Stimulated activated CD8-positive, alpha-beta memory T cell treated with anti-CD3 and anti-CD28 coated beads, Interleukin-4, amount 100 ng/mL, for 4 hours (primary cell): ENCODE measurements at regions not wholly inside any gene's neighbourhood (a gene's known extent, or its start where the extent isn't known, plus 50 kb on each side); places are given as distances from the start of the nearest gene placed in this dataset.
"Not testable (repeated sequence)": the region's sequence is repeated elsewhere in the genome, so short reads cannot be mapped to it uniquely, and the experiment has no call there.

Experiments used
- DNase-seq, 2 donors: peaks; one replicate each; pipeline ENCODE4 v3.0.0-alpha.2; 2020; ENCODE audit warnings: low read depth in 2 of 2, low spot score in 1 of 2

GRCh38 chr6:4274382-4275082, 139.2 kb upstream of the ECI2 start:
- no peak for DNase-seq

GRCh38 chr6:4272996-4273395, 137.6 kb upstream of the ECI2 start:
- no peak for DNase-seq

- no peak for DNase-seq
Observed at GRCh38 chr6:4271761-4272470, 136.5 kb upstream of the ECI2 start.

DNA sequence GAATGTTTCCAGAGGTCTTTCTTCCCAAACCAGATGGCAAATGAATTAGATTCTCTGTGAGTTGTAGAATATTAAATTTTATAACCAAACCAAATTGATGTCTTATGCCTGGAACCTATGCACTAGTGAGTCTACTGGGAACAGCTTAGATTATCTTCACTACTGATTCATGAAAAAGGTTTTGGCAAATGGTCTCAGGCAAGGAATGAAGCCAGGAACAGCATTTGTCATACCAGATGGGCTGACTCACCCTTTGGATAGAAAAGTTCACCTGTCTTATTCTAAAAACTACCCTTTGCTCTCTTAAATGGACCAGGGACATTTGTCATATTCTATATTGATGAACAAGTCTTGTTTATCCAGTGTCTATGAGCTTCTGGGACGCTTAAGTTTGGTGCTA, 135.4 kb upstream of the ECI2 start:
- no peak for DNase-seq

GRCh38 chr6:4270001-4270400, 134.6 kb upstream of the ECI2 start:
- DNase-seq: no peak

DNA sequence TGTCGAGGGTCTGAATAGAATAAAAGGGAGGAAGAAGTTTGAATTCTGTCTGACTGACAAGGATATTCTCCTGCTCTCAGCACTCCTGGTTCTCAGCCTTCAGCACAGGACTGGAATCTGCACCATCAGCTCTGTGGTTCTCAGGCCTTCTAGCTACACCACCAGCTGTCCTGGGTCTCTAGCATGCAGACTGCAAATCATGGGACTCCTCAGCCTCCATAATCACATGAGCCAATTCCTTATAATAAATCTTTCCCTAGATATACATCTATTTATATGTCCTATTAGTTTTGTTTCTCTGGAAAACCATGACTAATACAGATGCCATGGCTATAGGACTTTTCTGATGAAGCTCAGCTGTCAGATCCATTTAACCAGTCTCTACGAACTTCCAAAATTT, 132.8 kb upstream of the ECI2 start:
- DNase-seq: no peak

- no peak for DNase-seq
Observed at GRCh38 chr6:4265740-4266139, 130.4 kb upstream of the ECI2 start.

- no peak for DNase-seq
Observed at GRCh38 chr6:4264601-4265000, 129.2 kb upstream of the ECI2 start.

DNA sequence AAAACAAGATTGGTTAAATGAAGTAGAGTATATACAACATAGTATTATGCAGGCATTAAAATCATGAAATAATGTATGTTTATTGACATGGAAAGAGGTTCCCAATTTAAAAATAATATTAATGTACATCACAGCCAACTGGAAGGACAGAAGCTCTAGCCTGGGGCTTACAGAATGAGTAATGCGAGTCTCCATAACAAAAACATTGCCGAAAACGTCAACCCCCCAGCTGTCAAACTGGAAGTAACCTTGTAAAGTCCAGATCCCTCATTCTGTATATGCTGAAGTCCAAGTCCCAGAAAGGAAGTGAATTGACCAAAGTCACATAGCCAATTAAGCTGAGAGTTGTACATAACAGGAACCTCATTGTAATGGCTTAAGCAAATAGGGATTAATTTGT, 128.7 kb upstream of the ECI2 start:
- no peak for DNase-seq

GRCh38 chr6:4262526-4262925, 127.2 kb upstream of the ECI2 start:
- DNase-seq: no peak

GRCh38 chr6:4259391-4259790, 124.0 kb upstream of the ECI2 start:
- no peak for DNase-seq

DNA sequence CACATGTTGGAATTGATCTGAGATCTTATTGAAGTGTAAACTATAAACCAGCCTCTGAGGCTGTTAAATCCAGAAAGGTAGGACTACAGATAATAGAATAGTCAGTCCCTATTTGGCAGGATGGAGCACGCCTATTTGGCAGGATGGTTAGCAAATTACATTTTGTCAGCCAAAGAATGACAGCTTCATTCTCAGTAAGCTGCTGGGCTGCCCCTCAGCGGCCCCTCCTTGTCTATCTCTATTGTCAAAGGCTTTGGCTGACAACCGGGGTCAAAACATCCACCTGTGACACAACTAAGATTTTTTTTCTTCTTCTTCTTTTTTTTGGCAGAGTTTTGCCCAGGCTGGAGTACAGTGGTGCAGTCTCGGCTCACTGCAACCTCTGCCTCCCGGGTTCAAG, 123.4 kb upstream of the ECI2 start:
- no peak for DNase-seq

- no peak for DNase-seq
Observed at GRCh38 chr6:4256969-4257368, 121.6 kb upstream of the ECI2 start.

- DNase-seq: no peak
Observed at GRCh38 chr6:4253604-4254231, 118.3 kb upstream of the ECI2 start.

- DNase-seq: not testable (repeated sequence)
Observed at GRCh38 chr6:4252445-4252844, 117.1 kb upstream of the ECI2 start.

GRCh38 chr6:4250645-4251044, 115.3 kb upstream of the ECI2 start:
- no peak for DNase-seq

- not testable (repeated sequence) for DNase-seq
Observed at GRCh38 chr6:4243832-4244231, 108.5 kb upstream of the ECI2 start.

GRCh38 chr6:4243237-4243636, 107.9 kb upstream of the ECI2 start:
- no peak for DNase-seq

DNA sequence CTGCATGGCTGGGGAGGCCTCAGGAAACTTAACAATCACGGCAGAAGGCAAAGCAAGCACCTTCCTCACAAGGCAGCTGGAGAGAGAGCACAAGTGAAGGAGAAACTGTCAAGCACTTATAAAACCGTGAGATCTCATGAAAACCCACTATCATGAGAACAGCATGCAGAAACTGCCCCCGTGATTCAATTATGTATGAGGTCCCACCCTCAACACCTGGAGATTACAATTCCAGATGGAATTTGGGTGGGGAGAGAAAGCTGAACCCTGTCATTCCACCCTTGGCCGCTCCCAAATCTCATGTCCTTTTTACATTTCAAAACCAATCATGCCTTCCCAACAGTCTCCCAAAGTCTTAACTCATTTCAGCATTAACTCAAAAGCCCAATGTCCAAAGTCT, 107.2 kb upstream of the ECI2 start:
- no peak for DNase-seq

DNA sequence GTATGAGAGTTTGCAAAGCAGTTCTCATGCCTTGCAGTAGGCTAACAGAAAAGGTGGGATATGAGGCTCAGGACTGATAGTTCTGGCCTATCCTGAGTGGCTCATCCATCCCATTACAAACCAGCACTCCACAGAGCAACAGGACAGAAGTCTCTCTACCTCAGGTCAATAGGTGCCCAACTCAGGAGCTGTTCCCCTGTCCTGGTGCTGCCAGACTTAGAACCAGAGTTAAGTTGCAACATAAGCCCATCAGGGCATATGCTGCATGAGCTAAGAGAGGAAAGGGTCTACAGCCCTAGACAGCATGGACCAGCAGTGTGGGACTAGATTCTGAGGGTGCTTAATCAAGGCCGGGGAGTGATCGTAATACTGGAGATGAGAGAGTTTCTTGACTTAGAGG, 104.8 kb upstream of the ECI2 start:
- DNase-seq: no peak

- DNase-seq: no peak
Observed at GRCh38 chr6:4225161-4225872, 89.9 kb upstream of the ECI2 start.
